ENCODE measurements at regions not wholly inside any gene's neighbourhood (a gene's known extent, or its start where the extent isn't known, plus 50 kb on each side); places are given as distances from the start of the nearest gene placed in this dataset.

GRCh38 chr7:81605493-81605892 lies 164.4 kb downstream of the HGF start:
- FAIRE-seq, result no peak

- FAIRE-seq, result peak; percentile 41
Measured at GRCh38 chr7:81604808-81605174, 165.1 kb downstream of the HGF start.

GRCh38 chr7:81604075-81604807 lies 165.6 kb downstream of the HGF start:
- FAIRE-seq, result no peak

- no peak for FAIRE-seq
Measured at GRCh38 chr7:81600608-81601007, 169.2 kb downstream of the HGF start.

GRCh38 chr7:81598951-81599350 lies 170.9 kb downstream of the HGF start:
- no peak for FAIRE-seq

GRCh38 chr7:81594767-81595166 lies 175.1 kb downstream of the HGF start:
- no peak for FAIRE-seq

GRCh38 chr7:81590131-81590530 lies 179.7 kb downstream of the HGF start:
- FAIRE-seq, result no peak

GRCh38 chr7:81584667-81585066 lies 185.2 kb downstream of the HGF start:
- FAIRE-seq, result no peak

- FAIRE-seq, result no peak
Measured at GRCh38 chr7:81583882-81584533, 185.8 kb downstream of the HGF start.

GRCh38 chr7:81583090-81583489 lies 186.8 kb downstream of the HGF start:
- FAIRE-seq, result no peak

GRCh38 chr7:81577642-81578340 lies 192.1 kb downstream of the HGF start:
- peak; percentile 28 for FAIRE-seq

GRCh38 chr7:81574723-81575326 lies 195.0 kb downstream of the HGF start:
- no peak for FAIRE-seq

GRCh38 chr7:81573932-81574331 lies 195.9 kb downstream of the HGF start:
- FAIRE-seq, result no peak

GRCh38 chr7:81573128-81573527 lies 196.7 kb downstream of the HGF start:
- no peak for FAIRE-seq

- no peak for FAIRE-seq
Measured at GRCh38 chr7:81562581-81562980, 207.3 kb downstream of the HGF start.

- peak; percentile 69 for FAIRE-seq
Measured at GRCh38 chr7:81560708-81561107, 209.1 kb downstream of the HGF start.

GRCh38 chr7:81549484-81550016 lies 220.3 kb downstream of the HGF start:
- no peak for FAIRE-seq

- FAIRE-seq, result no peak
Measured at GRCh38 chr7:81534996-81535395, 234.9 kb downstream of the HGF start.

- no peak for FAIRE-seq
Measured at GRCh38 chr7:81534446-81534845, 235.4 kb downstream of the HGF start.

GRCh38 chr7:81533931-81534330 lies 235.9 kb downstream of the HGF start:
- no peak for FAIRE-seq

GRCh38 chr7:81533426-81533825 lies 236.4 kb downstream of the HGF start:
- FAIRE-seq, result no peak

GRCh38 chr7:81529785-81530184 lies 240.1 kb downstream of the HGF start:
- FAIRE-seq, result no peak

GRCh38 chr7:81527651-81528050 lies 242.2 kb downstream of the HGF start:
- no peak for FAIRE-seq

Measured in G401.6 (cell line).